HG03520 (cell line): ENCODE measurements at regions not wholly inside any gene's neighbourhood (a gene's known extent, or its start where the extent isn't known, plus 50 kb on each side); places are given as distances from the start of the nearest gene placed in this dataset.

Experiments used
- ATAC-seq: cut with Tn5 transposase; IDR thresholded peaks from one replicate; pipeline ENCODE4 v1.9.1; 2021; ENCODE audit warnings: mild to moderate bottlenecking, moderate library complexity; ENCODE audit not compliant: unreplicated experiment

DNA sequence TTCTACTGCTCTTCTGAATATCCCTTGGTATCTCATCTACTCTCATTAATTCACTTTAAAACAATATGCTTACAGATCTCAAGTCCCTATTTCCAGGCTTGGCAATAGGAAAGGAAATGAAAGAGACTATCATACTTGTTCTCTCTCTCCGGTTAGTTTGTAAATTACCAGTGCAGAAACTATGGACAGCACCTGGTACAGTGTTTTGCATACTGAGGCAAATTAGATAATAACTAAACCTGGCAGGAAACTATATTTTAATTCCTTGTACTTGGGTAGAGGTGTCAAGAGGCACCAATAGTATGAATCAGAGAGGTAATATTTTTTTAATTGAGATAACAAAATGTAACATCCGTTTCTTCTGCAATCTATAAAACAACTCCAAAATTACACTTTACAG is 97.7 kb upstream of the TMEM196 start:
- no peak for ATAC-seq

DNA sequence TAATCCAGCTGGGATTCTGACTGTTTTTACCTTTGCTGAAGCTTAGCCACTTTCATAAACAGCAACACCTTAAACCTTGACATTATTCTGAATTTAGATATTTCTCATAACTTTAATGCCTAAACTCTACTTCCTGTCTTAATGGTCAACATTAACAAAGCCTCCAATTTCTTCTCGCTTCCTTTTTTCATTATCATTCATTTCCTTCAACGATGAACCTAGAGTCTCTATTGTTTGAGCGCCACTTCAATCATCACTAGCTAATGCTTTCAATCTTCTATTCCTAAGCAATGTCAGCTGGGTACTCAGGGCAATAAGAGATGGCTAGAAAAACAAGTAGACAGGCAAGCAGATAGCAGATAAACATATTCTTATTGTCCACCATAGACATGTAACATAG is 96.6 kb upstream of the TMEM196 start:
- peak; percentile 44 for ATAC-seq

DNA sequence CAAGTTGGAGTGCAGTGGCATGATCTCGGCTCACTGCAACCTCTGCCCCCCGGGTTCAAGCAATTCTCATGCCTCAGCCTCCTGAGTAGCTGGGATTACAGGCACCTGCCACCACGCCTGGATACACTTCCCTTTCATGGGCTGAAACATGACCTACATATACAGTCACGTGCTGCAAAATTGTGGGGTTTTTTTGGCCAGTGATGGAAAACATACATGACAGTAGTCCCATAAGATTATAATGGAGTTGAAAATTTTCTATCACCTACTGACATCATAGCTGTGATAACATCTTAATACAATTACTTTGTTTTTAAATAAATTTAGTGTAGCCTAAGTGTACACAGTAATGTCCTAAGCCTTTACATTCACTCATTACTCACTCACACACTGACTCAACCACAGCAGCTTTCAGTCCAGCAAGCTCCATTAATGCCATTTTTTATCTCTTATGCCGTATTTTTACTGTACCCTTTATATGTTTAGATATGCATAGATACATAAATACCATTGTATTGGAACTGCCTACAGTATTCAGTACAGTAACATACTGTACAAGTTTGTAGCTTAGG is 79.9 kb upstream of the TMEM196 start:
- no peak for ATAC-seq

DNA sequence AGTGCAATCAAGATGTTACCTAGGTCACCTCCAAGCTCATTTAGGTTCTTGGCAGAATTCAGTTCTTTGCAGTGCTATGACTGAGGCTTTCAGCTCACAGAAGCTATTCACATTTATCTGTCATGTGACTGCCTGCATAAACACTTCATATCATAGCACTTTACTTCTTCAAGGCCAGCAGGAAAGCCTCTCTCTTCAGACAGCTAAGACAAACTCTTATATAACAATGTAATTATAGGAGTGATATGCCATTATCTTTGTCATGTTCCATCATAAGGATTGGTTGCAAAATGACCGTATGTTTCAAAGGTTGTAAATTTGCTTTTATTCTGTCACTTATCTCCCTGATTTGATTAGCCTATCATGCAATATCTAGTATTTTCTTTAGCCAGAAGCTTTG is 78.8 kb upstream of the TMEM196 start:
- no peak for ATAC-seq

DNA sequence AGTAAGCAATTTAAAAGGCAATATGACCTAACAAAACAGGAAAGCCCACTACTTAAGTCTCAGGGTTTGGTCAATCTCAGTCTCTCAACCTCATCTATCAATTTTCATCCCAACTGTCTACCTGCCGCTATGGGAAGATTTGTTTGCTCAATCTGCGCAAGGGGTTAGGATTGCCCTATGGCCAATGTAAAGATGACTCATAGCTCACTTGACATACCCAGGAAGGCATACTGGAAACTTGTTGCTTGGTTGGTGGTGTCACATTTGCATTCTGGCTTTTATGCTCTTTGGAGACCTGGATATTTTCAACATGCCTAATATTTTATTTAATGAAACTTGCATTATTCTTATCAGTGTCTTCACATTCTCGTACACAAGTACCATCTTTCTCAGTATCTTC is 78.1 kb upstream of the TMEM196 start:
- no peak for ATAC-seq

DNA sequence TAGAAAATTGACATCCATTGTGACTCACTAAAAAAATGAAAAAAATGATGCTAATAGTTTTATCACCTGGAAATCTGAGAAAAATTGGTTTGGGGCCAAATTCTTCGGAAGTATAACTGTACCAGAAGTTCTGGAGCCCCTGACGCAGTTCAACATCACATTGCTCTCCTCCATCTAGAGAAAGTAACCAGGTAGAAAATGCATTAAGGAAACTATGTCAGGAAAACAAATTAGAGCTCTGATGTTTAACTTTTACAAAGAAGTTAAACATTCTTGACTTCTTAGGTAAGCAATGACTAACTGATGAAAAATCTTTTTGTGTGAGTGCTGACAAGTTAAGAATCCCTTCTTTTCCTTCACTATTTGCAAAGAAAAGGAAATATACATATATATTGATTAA is 61.1 kb upstream of the TMEM196 start:
- ATAC-seq, result no peak

DNA sequence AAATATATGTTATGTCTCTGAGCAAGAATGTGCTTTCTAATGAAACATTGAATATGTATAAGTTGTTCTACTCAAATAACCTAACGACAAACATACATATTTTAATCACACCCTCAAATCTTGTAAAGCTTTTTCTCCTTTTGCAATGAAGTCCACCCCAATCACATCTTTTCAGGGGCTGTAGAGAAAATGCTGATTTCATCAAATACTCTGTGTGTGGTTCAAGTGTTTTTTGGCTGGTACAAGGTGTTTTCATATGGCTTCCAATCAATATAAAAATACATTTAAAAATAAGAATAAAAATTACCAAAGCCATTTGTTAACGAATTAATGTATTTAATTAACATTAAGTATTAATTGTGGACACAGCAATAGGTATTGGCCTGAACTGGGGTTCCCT is 57.2 kb upstream of the TMEM196 start:
- no peak for ATAC-seq
